LNCaP clone FGC (cell line): ENCODE measurements at regions not wholly inside any gene's neighbourhood (a gene's known extent, or its start where the extent isn't known, plus 50 kb on each side); places are given as distances from the start of the nearest gene placed in this dataset.
A peak's percentile ranks its signal among the peaks of the same experiment; 100 is the strongest.

Source experiments
- DNase-seq: peaks from one replicate; pipeline ENCODE4 v3.0.0-alpha.2; 2011; ENCODE audit warnings: low read depth
- H3K4me3 ChIP-seq: 2 replicates; pipeline ENCODE4 v1.5.1; 2011; ENCODE audit warnings: mild to moderate bottlenecking, low read depth, low read length, control low read depth
- TF ChIP-seq, protein P1 (sequence below): IDR thresholded peaks from 2 replicates; pipeline ENCODE4 v1.5.1; 2012; ENCODE audit warnings: mild to moderate bottlenecking; ENCODE audit not compliant: control insufficient read depth, insufficient read depth; ENCODE audit errors: extremely low read depth

DNA sequence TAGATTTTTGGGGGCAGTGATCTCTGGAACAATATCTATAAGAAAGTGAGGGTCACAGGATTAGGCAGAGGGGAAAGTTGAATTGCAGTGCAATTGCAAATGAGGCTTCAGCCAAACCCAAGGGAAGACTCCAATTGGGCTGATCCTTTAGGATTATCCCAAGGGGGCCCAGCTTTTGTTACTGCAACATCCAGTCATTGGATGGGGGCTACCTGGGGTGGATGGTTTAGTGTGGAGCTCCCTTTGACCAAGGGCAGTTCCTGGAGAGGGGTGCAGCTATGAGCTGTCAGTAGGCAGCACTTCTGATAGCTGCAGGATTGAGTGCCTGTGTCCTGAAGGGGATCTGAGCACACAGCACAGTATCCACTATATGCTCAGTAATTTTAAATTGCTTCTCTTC is 355.2 kb upstream of the AZI2 start:
- TF ChIP-seq, protein P1, sequence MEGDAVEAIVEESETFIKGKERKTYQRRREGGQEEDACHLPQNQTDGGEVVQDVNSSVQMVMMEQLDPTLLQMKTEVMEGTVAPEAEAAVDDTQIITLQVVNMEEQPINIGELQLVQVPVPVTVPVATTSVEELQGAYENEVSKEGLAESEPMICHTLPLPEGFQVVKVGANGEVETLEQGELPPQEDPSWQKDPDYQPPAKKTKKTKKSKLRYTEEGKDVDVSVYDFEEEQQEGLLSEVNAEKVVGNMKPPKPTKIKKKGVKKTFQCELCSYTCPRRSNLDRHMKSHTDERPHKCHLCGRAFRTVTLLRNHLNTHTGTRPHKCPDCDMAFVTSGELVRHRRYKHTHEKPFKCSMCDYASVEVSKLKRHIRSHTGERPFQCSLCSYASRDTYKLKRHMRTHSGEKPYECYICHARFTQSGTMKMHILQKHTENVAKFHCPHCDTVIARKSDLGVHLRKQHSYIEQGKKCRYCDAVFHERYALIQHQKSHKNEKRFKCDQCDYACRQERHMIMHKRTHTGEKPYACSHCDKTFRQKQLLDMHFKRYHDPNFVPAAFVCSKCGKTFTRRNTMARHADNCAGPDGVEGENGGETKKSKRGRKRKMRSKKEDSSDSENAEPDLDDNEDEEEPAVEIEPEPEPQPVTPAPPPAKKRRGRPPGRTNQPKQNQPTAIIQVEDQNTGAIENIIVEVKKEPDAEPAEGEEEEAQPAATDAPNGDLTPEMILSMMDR, result no peak
- no peak for DNase-seq

DNA sequence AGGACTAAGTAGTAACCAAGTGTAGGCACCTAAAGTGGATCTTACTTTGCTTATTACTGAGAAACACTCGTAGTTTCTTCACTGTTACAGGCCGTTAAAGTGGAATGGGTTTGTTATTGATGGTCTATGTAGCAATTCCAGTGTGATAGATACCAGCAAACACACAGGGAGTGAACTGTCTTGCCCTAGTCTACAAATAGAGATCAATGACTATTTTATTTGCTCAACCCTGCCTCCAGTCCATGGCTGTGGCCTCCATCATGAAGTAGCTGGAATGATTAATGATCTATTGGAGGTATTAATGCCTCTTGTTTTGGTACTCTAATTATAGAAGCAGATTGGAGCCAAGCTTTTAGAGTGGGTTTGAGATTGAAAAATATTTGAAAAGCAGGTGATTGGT is 362.7 kb upstream of the AZI2 start:
- DNase-seq, result no peak
- TF ChIP-seq, protein P1, result no peak
- H3K4me3 ChIP-seq, result no peak overlapping the region

More for the DNA sequence above, 355.2 kb upstream of the AZI2 start:
- no peak overlapping the region for H3K4me3 ChIP-seq

DNA sequence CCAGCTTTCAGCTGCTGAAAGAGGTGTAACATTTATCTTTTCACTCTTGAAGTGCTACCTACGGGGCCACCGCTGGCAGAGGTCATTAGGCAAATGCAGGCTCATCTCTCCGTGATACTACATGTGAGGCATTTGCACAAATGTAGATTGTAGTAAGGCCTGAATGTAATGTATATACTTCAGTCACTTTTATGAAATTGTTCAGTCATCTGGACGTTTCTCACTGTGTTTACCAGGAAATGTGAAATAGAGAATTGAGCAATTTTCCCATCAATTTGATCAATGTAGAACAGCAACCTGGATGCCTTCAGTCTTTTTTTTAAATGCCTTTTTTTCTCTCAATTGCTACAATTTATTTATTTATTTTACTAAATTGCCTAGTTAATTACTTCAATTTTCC is 368.3 kb upstream of the AZI2 start:
- TF ChIP-seq, protein P1, result no peak

DNA sequence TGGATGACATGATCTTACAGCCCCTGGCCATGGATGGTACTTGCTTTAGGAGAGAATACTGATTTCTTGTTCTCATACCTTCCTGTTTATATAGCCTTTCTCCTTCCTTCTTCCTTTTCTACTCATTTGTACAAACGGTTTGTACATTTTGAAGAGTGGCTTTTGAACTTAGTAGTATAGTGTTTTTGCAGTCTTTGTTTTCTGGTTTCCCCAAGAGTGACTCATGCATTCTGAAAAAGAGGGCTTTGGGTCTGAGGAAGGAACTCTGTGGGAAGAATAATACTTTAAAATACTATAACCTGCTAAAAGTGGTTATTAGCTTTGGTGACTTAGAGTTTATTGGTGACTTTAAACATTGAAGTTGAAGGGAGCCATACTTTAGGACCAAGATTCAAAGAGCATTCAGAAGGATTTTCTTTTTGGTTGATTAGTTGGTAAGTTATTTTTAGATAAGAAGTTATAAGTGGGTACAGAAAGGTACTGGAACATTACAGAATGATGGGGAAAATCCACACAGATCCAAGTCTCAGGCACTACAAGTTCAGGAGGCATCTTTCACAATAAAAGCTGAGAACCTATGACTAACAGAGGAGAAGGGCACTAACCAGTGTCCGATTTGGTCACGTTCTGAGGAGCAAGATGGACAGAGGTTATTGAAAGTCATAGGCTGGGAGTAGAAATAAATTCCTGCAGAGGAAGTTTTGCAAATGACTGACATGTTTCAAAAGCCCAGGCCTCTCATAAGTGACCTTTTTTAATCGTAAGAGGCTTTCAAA is 369.6 kb upstream of the AZI2 start:
- TF ChIP-seq, protein P1, result no peak
- no peak for DNase-seq
- H3K4me3 ChIP-seq, result no peak overlapping the region

More for the DNA sequence above, 368.3 kb upstream of the AZI2 start:
- H3K4me3 ChIP-seq, result no peak overlapping the region
- DNase-seq, result no peak

DNA sequence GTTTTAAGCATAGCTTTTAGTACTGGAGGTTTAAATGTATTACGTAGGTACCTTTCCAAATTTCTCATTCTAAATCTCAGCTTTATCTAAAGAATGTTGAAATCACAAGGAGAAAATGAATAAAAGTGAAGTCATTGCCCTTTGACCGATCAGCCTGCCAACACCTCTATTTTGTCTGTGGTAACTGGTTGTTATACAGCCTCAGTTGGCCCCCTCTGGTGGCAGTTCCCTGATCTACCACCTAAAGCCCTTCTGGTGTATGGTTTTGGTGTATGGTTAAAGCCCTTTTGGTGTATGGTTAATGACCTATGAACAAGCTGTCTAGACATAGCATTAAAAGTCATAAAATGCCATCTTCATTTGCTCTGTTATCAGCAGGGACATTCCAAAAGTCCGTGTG is 378.2 kb upstream of the AZI2 start:
- H3K4me3 ChIP-seq, result no peak overlapping the region
- TF ChIP-seq, protein P1, result peak; percentile 76
- DNase-seq, result no peak

DNA sequence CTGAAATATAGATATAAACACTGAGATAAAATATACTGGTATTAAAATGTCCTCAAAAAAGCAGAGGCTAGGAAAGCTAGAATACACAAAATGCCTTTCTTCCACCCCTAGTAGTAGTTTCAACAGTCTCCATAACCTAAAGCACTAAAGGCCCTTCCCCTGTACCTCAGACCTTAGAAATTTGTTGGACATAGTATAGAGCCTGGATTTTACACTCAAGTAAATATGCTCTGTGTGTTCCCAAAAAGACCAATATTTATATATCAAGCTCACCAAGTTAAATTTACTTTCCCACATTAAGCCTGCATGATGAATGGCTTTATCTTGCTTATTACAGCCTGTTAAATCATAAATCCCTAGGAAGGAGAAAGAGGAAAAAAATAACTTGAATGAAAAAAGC is 378.7 kb upstream of the AZI2 start:
- TF ChIP-seq, protein P1, result no peak
- peak; percentile 26 for DNase-seq

DNA sequence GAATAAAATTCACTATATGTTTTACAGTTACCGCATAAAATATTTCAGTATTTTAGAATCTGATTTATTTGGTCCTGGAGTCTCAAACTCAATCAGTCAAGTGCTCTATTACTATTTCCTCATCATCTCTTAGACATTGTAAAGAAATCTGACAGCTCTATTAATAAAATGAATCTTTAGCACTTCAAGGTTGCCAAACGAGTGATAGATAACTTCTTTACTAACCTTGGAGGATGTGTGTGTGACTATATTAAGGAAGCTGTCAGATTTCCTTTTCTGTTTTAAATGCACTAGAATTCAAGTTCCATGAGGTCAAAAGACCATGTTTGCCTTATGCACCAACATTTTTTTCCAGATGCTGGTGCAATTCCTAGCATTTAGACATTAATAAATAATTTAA is 389.8 kb upstream of the AZI2 start:
- TF ChIP-seq, protein P1, result no peak
- no peak overlapping the region for H3K4me3 ChIP-seq
- DNase-seq, result no peak

More for the DNA sequence above, 378.7 kb upstream of the AZI2 start:
- no peak overlapping the region for H3K4me3 ChIP-seq
